ENCODE measurements at regions not wholly inside any gene's neighbourhood (a gene's known extent, or its start where the extent isn't known, plus 50 kb on each side); places are given as distances from the start of the nearest gene placed in this dataset.

GRCh38 chr20:11057624-11058023 lies 383.8 kb upstream of the JAG1 start (continued):
- TF ChIP-seq CTCF (conservative IDR thresholded peaks at IDR 0.05; ENCODE audit: low read depth in 2 of 2), result no peak
- TF ChIP-seq EZH2 (IDR thresholded peaks at IDR 0.05; ENCODE audit: low read depth, unreplicated experiment), result no peak
- no peak for TF ChIP-seq POLR2AphosphoS5 (IDR thresholded peaks at IDR 0.05; ENCODE audit: low read depth)
- TF ChIP-seq JUNB (IDR thresholded peaks at IDR 0.05; ENCODE audit: unreplicated experiment), result no peak
- no peak for TF ChIP-seq CREB1 (CRISPR knock-in tag; IDR thresholded peaks at IDR 0.05; ENCODE audit: low read depth)
- no peak for TF ChIP-seq ZNF114 (CRISPR knock-in tag; IDR thresholded peaks at IDR 0.05)
- no peak for TF ChIP-seq ZNF331 (CRISPR knock-in tag; IDR thresholded peaks at IDR 0.05; ENCODE audit: low read depth)
- no peak for TF ChIP-seq ETS1 (IDR thresholded peaks at IDR 0.05)

- Mint-ChIP-seq H3K4me3 (no peak overlapping the region), H3K27me3 (ENCODE audit: insufficient read depth, low read depth, poor library complexity) (peaks cover 2% of the 10 kb centered on the region), H3K27ac (no peak overlapping the region), H3K4me1 (peaks cover 5% of the 10 kb centered on the region; the same call in 2 of the 3 replicates), H3K36me3 (ENCODE audit: low read depth) (no peaks in the 10 kb centered on the region), H3K9me3 (no peaks in the 10 kb centered on the region)
- Histone ChIP-seq H2AFZ (no peak overlapping the region), H4K20me1 (replicated peaks; ENCODE audit: insufficient read depth) (no peaks in the 10 kb centered on the region), H3K4me2 (no peak overlapping the region), H3K9me2 (ENCODE audit: insufficient read depth) (no peaks in the 10 kb centered on the region), H3K79me2 (replicated peaks; ENCODE audit: insufficient read depth) (no peaks in the 10 kb centered on the region), H3K4me3 (no peak overlapping the region), H3K27ac (ENCODE audit: low read depth) (no peak overlapping the region), H3K4me1 (ENCODE audit: insufficient read depth) (no peaks in the 10 kb centered on the region), H3K36me3 (ENCODE audit: insufficient read depth) (no peaks in the 10 kb centered on the region), H3K27me3 (ENCODE audit: insufficient read depth) (no peaks in the 10 kb centered on the region), H3F3A (replicated peaks; ENCODE audit: low read depth) (no peaks in the 10 kb centered on the region)
- TF ChIP-seq REST (IDR thresholded peaks at IDR 0.05; ENCODE audit: unreplicated experiment) (no peak), ZNF331 (CRISPR knock-in tag; IDR thresholded peaks at IDR 0.05; ENCODE audit: low read depth) (no peak), EZH2phosphoT487 (IDR thresholded peaks at IDR 0.05; ENCODE audit: unreplicated experiment) (no peak), ZNF114 (CRISPR knock-in tag; IDR thresholded peaks at IDR 0.05) (no peak)
- no peak for DNase-seq (ENCODE audit: low spot score)
- ATAC-seq, result no peak
These were observed 385.9 kb upstream of the JAG1 start for GRCh38 chr20:11059659-11060058.

Data from GM23338 (cell line).